GM13977 (cell line): ENCODE measurements at regions not wholly inside any gene's neighbourhood (a gene's known extent, or its start where the extent isn't known, plus 50 kb on each side); places are given as distances from the start of the nearest gene placed in this dataset.

Experiments used
- DNase-seq: peaks from one replicate; pipeline ENCODE4 v3.0.0; 2012; ENCODE audit warnings: low spot score
- CTCF ChIP-seq: IDR thresholded peaks from 2 replicates; pipeline ENCODE4 v1.5.1; 2012; ENCODE audit warnings: mild to moderate bottlenecking, control low read depth; ENCODE audit not compliant: insufficient read depth; ENCODE audit errors: extremely low read depth, missing control alignments
- in situ Hi-C: fragments of 300-500 bp; cut with MboI; formaldehyde crosslinking; loops from one replicate; pipeline ENCODE4 v1.12.0; 2022; ENCODE audit warnings: low sequenced_read_pairs, low pct_unique_long_range_greater_than_20kb, mixed read lengths, inconsistent platforms; ENCODE audit not compliant: unreplicated experiment

GRCh38 chr14:98694541-98694940 lies 577.5 kb downstream of the BCL11B start:
- TF ChIP-seq CTCF = no peak
- in situ Hi-C loops = no loop called here
- DNase-seq = no peak

- TF ChIP-seq CTCF = no peak
- in situ Hi-C loops = no loop called here
- DNase-seq = no peak
Observed at GRCh38 chr14:98695809-98696208, 576.2 kb downstream of the BCL11B start.

DNA sequence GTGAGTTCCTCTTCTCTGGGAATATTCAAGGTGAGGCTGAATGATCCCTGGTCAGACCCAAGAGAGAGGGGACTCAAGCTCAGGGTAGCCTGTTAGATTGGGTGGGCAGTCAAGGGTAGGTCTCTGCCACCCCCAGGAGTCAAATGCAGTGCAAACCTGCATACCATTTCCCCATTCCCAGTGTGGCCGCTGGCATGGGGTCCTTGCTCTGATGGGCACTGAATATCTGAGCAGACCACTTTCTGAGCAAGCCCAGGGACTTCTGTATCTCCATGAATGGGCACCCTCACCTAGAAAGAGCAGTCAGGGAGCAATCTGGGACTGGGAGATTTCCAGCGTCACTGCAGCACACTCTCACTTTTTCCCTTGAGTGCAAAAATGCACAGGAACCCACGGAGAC lies 573.7 kb downstream of the BCL11B start:
- DNase-seq = no peak

GRCh38 chr14:98700748-98701147 lies 571.2 kb downstream of the BCL11B start:
- in situ Hi-C loops = no loop called here
- DNase-seq = no peak
- no peak for TF ChIP-seq CTCF

More for the DNA sequence above, 573.7 kb downstream of the BCL11B start:
- TF ChIP-seq CTCF = no peak
- in situ Hi-C loops = no loop called here

DNA sequence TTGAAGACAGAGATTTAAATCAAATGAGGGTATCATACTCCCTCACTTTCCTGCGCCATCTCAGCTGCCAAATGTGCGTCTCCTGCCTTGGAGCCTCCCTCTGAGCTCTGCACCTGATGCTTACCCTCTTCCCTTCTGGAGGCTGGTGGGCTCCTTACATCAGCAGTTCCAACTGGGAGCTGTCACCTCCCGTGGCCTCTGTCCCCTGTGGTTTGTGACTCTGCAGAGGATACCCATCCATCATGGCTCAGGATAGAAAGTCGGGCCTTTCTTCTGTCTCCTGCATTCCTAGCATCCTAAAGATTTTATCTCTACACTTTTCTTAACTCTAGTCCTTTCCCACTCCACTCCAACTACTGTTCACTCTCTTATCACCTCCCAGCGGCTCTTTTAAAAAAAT lies 570.6 kb downstream of the BCL11B start:
- no peak for TF ChIP-seq CTCF
- in situ Hi-C loops = no loop called here
- DNase-seq = no peak

- in situ Hi-C loops = no loop called here
- no peak for TF ChIP-seq CTCF
- DNase-seq = no peak
Observed at GRCh38 chr14:98704441-98704840, 567.6 kb downstream of the BCL11B start.

DNA sequence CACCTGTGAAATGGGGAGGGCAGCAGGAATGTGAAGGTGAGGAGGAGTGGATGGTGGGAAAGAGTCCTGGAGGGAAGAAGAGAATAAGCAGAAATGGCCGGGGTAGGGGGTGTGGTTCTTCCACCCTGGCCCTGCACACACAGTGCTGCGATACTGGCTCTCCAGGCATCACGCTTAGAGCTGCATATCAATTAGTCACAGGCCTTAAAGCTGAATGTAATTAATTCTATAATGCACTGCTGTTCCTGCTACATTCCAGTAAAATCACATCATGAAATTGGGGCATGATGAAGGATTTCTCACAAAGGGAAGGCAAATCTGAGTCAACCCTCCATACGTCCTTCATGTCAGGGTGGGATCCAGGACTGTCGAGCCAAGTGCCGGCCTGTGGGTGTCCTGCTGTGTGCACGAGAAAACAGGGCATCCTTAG lies 566.1 kb downstream of the BCL11B start:
- TF ChIP-seq CTCF = no peak
- in situ Hi-C loops = no loop called here
- no peak for DNase-seq
